ENCODE measurements at regions not wholly inside any gene's neighbourhood (a gene's known extent, or its start where the extent isn't known, plus 50 kb on each side); places are given as distances from the start of the nearest gene placed in this dataset.
"Not testable (repeated sequence)": the region's sequence is repeated elsewhere in the genome, so short reads cannot be mapped to it uniquely, and the experiment has no call there.

DNA sequence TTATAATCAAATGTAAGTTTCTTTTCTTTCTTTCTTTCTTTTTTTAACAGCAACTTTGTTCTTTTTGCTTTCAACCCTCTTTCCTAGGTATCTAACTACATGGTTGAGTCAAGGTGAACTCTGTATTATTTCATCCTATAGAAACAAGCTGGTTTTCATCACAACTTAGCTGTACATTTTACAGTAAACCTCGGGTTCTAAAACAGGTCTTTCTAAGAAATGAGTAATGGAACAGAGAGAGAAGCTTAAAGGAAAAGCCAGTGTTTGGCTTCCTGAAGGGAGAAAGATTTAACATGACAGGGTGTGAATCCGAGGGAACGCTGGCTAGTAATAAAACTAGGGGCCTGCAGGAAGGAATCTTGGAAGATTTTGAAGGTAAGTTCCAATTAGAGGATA lies 143.4 kb upstream of the ITGB1 start:
- no peak for DNase-seq (ENCODE audit: low spot score)

GRCh38 chr10:33100781-33101391 lies 142.9 kb upstream of the ITGB1 start:
- no peak for DNase-seq (ENCODE audit: low spot score)

GRCh38 chr10:33099748-33100147 lies 141.7 kb upstream of the ITGB1 start:
- no peak for DNase-seq (ENCODE audit: low spot score)

GRCh38 chr10:33098951-33099663 lies 141.1 kb upstream of the ITGB1 start:
- no peak for DNase-seq (ENCODE audit: low spot score)

- peak; percentile 31 for DNase-seq (ENCODE audit: low spot score)
Measured at GRCh38 chr10:33095867-33096815, 138.1 kb upstream of the ITGB1 start.

GRCh38 chr10:33094263-33095051 lies 136.4 kb upstream of the ITGB1 start:
- no peak for DNase-seq (ENCODE audit: low spot score)

DNA sequence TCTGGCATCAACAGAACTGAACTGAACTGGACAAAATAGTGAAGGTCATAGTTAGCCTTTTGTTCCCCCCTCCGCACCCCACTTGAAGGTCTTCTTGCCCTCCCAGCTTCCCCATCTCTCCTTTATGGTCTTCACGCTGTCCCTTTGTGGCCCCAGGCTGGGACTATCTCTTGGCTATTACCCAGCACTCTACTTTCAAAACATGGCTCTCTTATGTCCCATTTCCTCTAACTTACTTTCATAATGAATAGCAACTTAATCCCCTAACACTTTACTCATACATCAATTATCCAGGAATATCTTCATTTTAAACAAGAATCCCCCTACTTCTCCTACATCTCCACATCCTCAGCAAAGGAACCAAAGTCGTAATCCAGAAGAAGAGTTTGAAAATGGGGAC lies 135.3 kb upstream of the ITGB1 start:
- DNase-seq (ENCODE audit: low spot score): no peak

DNA sequence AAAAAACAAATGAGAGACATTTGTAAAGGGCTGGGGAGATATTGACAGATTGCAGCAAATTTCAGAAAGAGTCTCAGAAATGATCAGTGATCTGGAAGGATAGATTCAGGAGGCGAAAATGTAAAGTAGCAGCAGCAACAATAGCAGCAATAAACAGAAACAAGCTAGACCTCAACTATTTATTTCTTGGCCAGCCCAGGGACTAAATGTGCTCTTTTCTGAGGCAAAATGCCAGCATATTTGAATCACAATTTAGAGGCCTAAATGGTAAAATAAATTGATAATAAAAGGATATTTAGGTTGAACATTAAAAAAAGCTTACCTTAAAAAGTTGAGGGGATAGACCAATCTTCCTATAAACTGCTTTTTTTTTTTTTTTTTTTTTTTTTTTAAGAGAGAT lies 134.6 kb upstream of the ITGB1 start:
- no peak for DNase-seq (ENCODE audit: low spot score)

DNA sequence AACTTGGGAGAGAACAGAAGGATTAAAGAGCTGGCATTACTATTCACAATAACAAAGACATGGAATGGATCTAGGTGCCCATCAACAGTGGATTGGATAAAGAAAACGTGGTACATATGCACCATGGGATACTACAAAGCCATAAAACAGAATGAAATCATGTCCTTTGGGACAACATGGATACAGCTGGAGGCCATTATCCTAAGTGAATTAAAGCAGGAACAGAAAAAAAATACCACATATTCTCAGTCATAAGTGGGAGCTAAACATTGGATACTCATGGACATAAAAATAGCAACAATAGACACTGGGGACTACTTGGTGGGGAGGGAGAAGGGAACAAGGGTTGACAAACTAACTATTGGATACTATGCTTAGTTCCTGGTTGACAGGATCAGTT lies 133.2 kb upstream of the ITGB1 start:
- no peak for DNase-seq (ENCODE audit: low spot score)

DNA sequence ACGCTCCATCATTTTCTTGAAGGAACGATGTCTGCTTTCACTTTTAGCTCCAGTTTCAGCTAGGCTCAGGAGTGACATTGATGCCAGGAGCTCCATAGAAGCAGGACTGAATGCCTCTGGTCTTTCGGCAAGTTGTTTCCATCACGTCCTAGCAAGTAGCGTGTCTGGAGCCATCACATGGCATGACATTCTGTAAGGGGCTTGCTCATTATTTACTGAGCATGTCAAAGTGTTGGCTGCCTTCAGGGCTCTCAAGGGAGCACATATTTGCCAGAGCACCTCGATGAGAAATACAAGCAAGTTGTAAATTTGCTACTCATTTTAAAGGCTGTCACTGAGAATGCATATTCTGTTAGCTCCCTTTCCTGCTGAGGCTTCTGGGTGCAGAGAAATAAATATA lies 131.0 kb upstream of the ITGB1 start:
- DNase-seq (ENCODE audit: low spot score): no peak

DNA sequence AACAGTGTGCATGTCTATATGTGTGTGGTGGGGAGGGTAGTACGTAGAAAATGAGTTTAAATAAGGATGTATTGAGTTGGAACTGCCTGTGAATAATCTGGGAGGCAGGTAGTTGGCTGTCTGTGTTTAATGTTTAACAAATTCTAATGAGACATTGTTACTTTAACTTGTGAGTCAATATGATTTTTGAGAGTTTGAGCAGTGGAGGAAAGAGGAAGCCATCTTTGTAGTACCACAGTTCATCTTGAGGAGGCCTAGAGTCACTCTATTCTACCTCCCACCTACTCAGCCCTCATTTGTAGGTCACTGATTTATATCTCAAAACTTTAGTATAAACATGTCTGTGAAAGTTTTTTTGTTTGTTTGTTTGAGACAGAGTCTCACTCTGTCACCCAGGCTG lies 129.9 kb upstream of the ITGB1 start:
- no peak for DNase-seq (ENCODE audit: low spot score)

DNA sequence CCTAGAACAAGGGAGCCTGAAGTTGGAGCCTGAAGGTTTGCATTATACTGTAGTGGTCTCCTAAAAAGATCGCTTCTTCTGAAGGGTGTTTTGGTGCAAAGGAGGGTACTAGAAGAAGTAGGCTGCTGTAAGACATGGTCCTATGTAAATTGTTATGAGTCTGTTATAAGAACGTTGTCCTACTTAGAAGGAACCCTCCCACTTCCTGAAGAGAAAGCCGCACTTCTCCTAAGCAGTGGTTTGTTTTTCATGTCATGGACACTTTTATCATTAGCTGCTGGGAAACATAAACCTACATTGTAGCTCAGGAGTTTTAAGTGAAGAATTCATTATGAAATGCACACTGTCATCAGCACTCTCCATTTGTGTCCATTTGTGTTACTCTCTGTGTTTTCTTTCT lies 129.1 kb upstream of the ITGB1 start:
- DNase-seq (ENCODE audit: low spot score): no peak

DNA sequence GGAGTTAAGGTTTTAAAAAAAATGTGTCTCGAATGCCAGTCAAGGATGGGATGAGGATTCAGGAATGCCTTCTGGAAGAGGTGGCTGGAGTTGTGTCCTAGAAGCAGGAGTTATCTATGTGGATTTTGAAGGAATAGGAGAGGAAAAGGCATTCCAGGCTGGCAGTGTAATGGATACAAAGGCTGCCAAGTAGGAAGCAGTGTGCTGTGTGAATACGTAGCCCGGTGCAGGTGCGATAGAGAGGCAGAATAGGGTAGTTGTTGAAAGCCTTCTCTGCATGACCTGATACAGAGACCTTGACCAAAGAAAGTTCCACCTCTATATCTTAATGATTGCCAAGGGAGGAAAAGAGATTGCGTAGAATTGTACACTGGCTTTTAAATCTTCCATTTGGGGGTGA lies 128.1 kb upstream of the ITGB1 start:
- no peak for DNase-seq (ENCODE audit: low spot score)

DNA sequence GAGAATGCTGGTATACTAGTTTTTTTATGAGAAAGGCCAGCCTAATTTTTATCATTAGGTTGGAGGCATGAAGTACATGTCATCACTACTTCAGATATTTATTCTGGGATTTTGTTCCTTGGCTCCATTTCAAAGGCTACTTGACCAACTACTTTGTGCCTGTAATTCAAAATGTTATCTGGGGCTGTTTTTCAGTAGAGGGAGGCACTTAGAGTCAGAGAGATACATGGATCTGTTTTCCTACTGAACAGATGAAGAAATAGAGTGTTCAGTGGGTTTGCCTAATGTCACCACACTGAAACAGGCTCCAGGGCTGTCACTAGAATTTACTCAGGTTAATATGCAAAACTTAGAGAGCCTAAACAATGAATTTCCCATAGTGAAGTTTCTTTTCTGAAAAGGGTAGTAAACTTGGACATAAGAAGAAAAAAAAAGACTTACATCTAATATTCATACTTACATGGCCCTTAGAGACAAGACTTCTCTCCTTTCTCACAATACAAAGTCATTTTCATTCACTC lies 127.3 kb upstream of the ITGB1 start:
- no peak for DNase-seq (ENCODE audit: low spot score)

GRCh38 chr10:33084453-33084852 lies 126.4 kb upstream of the ITGB1 start:
- DNase-seq (ENCODE audit: low spot score): no peak

DNA sequence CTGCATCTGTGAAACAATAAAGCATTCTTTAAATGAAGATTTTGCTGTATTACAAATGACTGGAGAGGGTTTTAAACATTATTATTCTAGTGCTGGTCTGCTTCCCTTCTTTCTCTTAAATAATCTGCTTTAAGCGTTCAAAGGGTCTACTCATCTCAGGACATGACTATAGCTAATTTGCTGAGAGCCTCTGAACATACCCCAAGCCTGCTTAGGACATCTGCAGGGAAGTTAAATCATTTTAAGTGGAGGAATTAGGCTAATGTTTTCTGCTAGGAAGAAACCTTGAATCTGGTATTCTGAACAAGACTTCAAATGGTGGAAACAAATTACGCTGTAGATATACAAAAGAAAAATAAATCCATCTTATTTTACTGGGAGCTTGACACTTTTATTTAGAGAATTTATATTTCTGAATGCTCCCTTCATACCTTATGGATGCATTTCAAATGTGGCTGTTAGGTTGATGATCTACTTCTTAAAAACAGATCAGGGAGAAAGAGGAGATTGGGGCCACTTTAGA lies 124.4 kb upstream of the ITGB1 start:
- DNase-seq (ENCODE audit: low spot score): no peak

GRCh38 chr10:33080467-33080866 lies 122.4 kb upstream of the ITGB1 start:
- not testable (repeated sequence) for DNase-seq (ENCODE audit: low spot score)

DNA sequence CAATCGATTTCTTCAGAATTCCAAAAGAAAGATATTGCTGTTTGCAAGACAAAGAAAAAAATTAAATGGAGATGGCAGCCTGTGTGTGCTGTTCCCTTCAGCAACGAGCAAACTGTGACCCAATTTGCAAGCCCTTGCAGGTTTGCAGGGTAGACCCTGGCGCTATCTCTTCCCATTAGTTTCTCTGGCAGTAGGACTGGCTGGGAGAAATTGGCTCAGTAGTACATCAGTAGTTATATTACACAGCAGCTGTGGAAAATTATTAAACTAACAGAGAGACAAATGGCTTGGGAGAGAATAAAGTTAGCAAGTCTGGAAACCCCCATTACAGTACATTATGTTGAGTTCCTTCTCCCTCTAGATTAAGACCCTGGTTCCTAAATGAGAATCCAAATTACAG lies 116.4 kb upstream of the ITGB1 start:
- no peak for DNase-seq (ENCODE audit: low spot score)

GRCh38 chr10:33073641-33074415 lies 115.8 kb upstream of the ITGB1 start:
- DNase-seq (ENCODE audit: low spot score): no peak

GRCh38 chr10:33071857-33072256 lies 113.8 kb upstream of the ITGB1 start:
- DNase-seq (ENCODE audit: low spot score): peak; percentile 42

GRCh38 chr10:33070101-33070500 lies 112.1 kb upstream of the ITGB1 start:
- no peak for DNase-seq (ENCODE audit: low spot score)
